ENCODE measurements at regions not wholly inside any gene's neighbourhood (a gene's known extent, or its start where the extent isn't known, plus 50 kb on each side); places are given as distances from the start of the nearest gene placed in this dataset.

DNA sequence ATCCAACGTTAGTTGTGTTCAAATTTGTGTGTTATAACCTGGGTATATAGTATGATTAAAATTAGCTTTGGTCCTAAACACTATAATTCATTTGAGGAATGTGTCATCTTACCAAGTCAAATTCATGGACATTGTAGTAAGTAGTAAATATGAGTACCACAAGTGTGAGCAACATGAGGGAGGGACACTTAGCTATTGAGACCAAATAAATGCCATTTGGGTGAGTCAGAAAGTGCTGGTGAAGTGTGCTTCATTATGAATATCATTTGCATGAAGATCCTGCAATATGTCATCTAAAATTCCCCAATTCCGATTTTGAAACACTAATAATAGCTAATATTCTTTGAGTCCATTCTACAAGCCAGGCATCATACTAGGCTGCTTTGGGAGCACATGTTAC lies 336.7 kb upstream of the KIF2A start:
- TF ChIP-seq, protein P1, sequence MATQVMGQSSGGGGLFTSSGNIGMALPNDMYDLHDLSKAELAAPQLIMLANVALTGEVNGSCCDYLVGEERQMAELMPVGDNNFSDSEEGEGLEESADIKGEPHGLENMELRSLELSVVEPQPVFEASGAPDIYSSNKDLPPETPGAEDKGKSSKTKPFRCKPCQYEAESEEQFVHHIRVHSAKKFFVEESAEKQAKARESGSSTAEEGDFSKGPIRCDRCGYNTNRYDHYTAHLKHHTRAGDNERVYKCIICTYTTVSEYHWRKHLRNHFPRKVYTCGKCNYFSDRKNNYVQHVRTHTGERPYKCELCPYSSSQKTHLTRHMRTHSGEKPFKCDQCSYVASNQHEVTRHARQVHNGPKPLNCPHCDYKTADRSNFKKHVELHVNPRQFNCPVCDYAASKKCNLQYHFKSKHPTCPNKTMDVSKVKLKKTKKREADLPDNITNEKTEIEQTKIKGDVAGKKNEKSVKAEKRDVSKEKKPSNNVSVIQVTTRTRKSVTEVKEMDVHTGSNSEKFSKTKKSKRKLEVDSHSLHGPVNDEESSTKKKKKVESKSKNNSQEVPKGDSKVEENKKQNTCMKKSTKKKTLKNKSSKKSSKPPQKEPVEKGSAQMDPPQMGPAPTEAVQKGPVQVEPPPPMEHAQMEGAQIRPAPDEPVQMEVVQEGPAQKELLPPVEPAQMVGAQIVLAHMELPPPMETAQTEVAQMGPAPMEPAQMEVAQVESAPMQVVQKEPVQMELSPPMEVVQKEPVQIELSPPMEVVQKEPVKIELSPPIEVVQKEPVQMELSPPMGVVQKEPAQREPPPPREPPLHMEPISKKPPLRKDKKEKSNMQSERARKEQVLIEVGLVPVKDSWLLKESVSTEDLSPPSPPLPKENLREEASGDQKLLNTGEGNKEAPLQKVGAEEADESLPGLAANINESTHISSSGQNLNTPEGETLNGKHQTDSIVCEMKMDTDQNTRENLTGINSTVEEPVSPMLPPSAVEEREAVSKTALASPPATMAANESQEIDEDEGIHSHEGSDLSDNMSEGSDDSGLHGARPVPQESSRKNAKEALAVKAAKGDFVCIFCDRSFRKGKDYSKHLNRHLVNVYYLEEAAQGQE (IDR thresholded peaks at IDR 0.05; ENCODE audit: low read depth, low read length), result no peak
- TF ChIP-seq, protein P2, sequence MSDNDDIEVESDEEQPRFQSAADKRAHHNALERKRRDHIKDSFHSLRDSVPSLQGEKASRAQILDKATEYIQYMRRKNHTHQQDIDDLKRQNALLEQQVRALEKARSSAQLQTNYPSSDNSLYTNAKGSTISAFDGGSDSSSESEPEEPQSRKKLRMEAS (IDR thresholded peaks at IDR 0.05; ENCODE audit: low read depth), result no peak
- TF ChIP-seq, protein P3, sequence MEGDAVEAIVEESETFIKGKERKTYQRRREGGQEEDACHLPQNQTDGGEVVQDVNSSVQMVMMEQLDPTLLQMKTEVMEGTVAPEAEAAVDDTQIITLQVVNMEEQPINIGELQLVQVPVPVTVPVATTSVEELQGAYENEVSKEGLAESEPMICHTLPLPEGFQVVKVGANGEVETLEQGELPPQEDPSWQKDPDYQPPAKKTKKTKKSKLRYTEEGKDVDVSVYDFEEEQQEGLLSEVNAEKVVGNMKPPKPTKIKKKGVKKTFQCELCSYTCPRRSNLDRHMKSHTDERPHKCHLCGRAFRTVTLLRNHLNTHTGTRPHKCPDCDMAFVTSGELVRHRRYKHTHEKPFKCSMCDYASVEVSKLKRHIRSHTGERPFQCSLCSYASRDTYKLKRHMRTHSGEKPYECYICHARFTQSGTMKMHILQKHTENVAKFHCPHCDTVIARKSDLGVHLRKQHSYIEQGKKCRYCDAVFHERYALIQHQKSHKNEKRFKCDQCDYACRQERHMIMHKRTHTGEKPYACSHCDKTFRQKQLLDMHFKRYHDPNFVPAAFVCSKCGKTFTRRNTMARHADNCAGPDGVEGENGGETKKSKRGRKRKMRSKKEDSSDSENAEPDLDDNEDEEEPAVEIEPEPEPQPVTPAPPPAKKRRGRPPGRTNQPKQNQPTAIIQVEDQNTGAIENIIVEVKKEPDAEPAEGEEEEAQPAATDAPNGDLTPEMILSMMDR (IDR thresholded peaks at IDR 0.05), result no peak
